Ovary (tissue), 3 donors: ENCODE measurements at regions not wholly inside any gene's neighbourhood (a gene's known extent, or its start where the extent isn't known, plus 50 kb on each side); places are given as distances from the start of the nearest gene placed in this dataset.

Experiments
- POLR2A ChIP-seq: fragments of 450-650 bp; IDR thresholded peaks from one replicate; pipeline ENCODE4 v1.6.1; 2017; ENCODE audit warnings: antibody characterized with exemption, mild to moderate bottlenecking, moderate library complexity
- TF ChIP-seq, protein P1 (sequence below), 3 donors: fragments of 450-650 bp in 2 of 3; fragments of 200-600 bp in 1 of 3; IDR thresholded peaks; one replicate each; pipeline versions ENCODE4 v1.5.1 to v1.8.0; 2016 to 2022; ENCODE audit warnings: antibody characterized with exemption in 3 of 3, mild to moderate bottlenecking in 1 of 3
- donor health status: DM: no; HTN: no; CAD: no.

- TF ChIP-seq, protein P1, sequence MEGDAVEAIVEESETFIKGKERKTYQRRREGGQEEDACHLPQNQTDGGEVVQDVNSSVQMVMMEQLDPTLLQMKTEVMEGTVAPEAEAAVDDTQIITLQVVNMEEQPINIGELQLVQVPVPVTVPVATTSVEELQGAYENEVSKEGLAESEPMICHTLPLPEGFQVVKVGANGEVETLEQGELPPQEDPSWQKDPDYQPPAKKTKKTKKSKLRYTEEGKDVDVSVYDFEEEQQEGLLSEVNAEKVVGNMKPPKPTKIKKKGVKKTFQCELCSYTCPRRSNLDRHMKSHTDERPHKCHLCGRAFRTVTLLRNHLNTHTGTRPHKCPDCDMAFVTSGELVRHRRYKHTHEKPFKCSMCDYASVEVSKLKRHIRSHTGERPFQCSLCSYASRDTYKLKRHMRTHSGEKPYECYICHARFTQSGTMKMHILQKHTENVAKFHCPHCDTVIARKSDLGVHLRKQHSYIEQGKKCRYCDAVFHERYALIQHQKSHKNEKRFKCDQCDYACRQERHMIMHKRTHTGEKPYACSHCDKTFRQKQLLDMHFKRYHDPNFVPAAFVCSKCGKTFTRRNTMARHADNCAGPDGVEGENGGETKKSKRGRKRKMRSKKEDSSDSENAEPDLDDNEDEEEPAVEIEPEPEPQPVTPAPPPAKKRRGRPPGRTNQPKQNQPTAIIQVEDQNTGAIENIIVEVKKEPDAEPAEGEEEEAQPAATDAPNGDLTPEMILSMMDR (IDR thresholded peaks at IDR 0.05) = no peak
- no peak for TF ChIP-seq POLR2A
Measured at GRCh38 chr12:75834591-75834990, 197.0 kb downstream of the PHLDA1 start.
